ENCODE measurements at regions not wholly inside any gene's neighbourhood (a gene's known extent, or its start where the extent isn't known, plus 50 kb on each side); places are given as distances from the start of the nearest gene placed in this dataset.

GRCh38 chr11:19573666-19574065, 139.0 kb upstream of the NAV2 start:
- no peak for DNase-seq (ENCODE audit: low spot score)
- H3K4me1 Mint-ChIP-seq (ENCODE audit: unreplicated experiment) = peaks cover 16% of the 10 kb centered on the region
- TF ChIP-seq CTCF (IDR thresholded peaks at IDR 0.05; ENCODE audit: unreplicated experiment) = no peak
- H3K9me3 Mint-ChIP-seq (ENCODE audit: unreplicated experiment) = no peaks in the 10 kb centered on the region
- no peaks in the 10 kb centered on the region for H3K36me3 Mint-ChIP-seq (ENCODE audit: low read depth, unreplicated experiment)
- no peak overlapping the region for H3K27ac Mint-ChIP-seq (ENCODE audit: unreplicated experiment)
- peaks cover 6% of the 10 kb centered on the region for H3K27me3 Mint-ChIP-seq (ENCODE audit: unreplicated experiment)
- no peak overlapping the region for H3K4me3 Mint-ChIP-seq (ENCODE audit: unreplicated experiment)

GRCh38 chr11:19571906-19572305, 140.7 kb upstream of the NAV2 start:
- Mint-ChIP-seq H3K27ac (ENCODE audit: unreplicated experiment) (no peak overlapping the region), H3K9me3 (ENCODE audit: unreplicated experiment) (no peaks in the 10 kb centered on the region), H3K27me3 (ENCODE audit: unreplicated experiment) (peaks cover 3% of the 10 kb centered on the region), H3K36me3 (ENCODE audit: low read depth, unreplicated experiment) (no peaks in the 10 kb centered on the region), H3K4me3 (ENCODE audit: unreplicated experiment) (no peak overlapping the region), H3K4me1 (ENCODE audit: unreplicated experiment) (peaks cover 5% of the 10 kb centered on the region)
- no peak for TF ChIP-seq CTCF (IDR thresholded peaks at IDR 0.05; ENCODE audit: unreplicated experiment)
- no peak for DNase-seq (ENCODE audit: low spot score)

- Mint-ChIP-seq H3K27ac (ENCODE audit: unreplicated experiment) (no peak overlapping the region), H3K9me3 (ENCODE audit: unreplicated experiment) (no peaks in the 10 kb centered on the region), H3K4me3 (ENCODE audit: unreplicated experiment) (no peak overlapping the region), H3K27me3 (ENCODE audit: unreplicated experiment) (peaks cover 3% of the 10 kb centered on the region), H3K4me1 (ENCODE audit: unreplicated experiment) (no peaks in the 10 kb centered on the region), H3K36me3 (ENCODE audit: low read depth, unreplicated experiment) (no peaks in the 10 kb centered on the region)
- no peak for TF ChIP-seq CTCF (IDR thresholded peaks at IDR 0.05; ENCODE audit: unreplicated experiment)
- DNase-seq (ENCODE audit: low spot score) = no peak
These were observed 141.7 kb upstream of the NAV2 start for GRCh38 chr11:19570889-19571288.

GRCh38 chr11:19567996-19568395, 144.6 kb upstream of the NAV2 start:
- Mint-ChIP-seq H3K4me1 (ENCODE audit: unreplicated experiment) (no peaks in the 10 kb centered on the region), H3K27ac (ENCODE audit: unreplicated experiment) (no peak overlapping the region), H3K27me3 (ENCODE audit: unreplicated experiment) (peaks cover 5% of the 10 kb centered on the region), H3K9me3 (ENCODE audit: unreplicated experiment) (no peaks in the 10 kb centered on the region), H3K36me3 (ENCODE audit: low read depth, unreplicated experiment) (no peaks in the 10 kb centered on the region), H3K4me3 (ENCODE audit: unreplicated experiment) (no peak overlapping the region)
- no peak for TF ChIP-seq CTCF (IDR thresholded peaks at IDR 0.05; ENCODE audit: unreplicated experiment)
- no peak for DNase-seq (ENCODE audit: low spot score)

- Mint-ChIP-seq H3K9me3 (ENCODE audit: unreplicated experiment) (no peaks in the 10 kb centered on the region), H3K36me3 (ENCODE audit: low read depth, unreplicated experiment) (no peaks in the 10 kb centered on the region), H3K4me1 (ENCODE audit: unreplicated experiment) (no peaks in the 10 kb centered on the region), H3K4me3 (ENCODE audit: unreplicated experiment) (no peak overlapping the region), H3K27me3 (ENCODE audit: unreplicated experiment) (peaks cover 5% of the 10 kb centered on the region), H3K27ac (ENCODE audit: unreplicated experiment) (no peak overlapping the region)
- no peak for TF ChIP-seq CTCF (IDR thresholded peaks at IDR 0.05; ENCODE audit: unreplicated experiment)
- DNase-seq (ENCODE audit: low spot score) = no peak
These were observed 145.9 kb upstream of the NAV2 start for GRCh38 chr11:19566583-19567379.
